Lung (tissue), 11 donors: ENCODE measurements at regions not wholly inside any gene's neighbourhood (a gene's known extent, or its start where the extent isn't known, plus 50 kb on each side); places are given as distances from the start of the nearest gene placed in this dataset.
"Not testable (repeated sequence)": the region's sequence is repeated elsewhere in the genome, so short reads cannot be mapped to it uniquely, and the experiment has no call there.

Experiments used
- ATAC-seq: fragments of 200-7000 bp; cut with Tn5 transposase; one replicate; pipeline ENCODE4 v1.9.1; 2020; ENCODE audit warnings: moderate number of reproducible peaks; ENCODE audit not compliant: insufficient read depth, low FRiP score
- DNase-seq, 3 donors: peaks; one replicate each; pipeline ENCODE4 v3.0.0-alpha.2; 2013 to 2017
- H3K27ac ChIP-seq, 2 donors: one replicate each; pipeline ENCODE4 v1.5.1; 2013; ENCODE audit warnings: mild to moderate bottlenecking in 2 of 2, moderate library complexity in 2 of 2, control low read depth in 1 of 2, inconsistent platforms in 1 of 2, low read depth in 1 of 2, low read length in 1 of 2
- H3K27me3 ChIP-seq, 3 donors: one replicate each; pipeline ENCODE4 v1.5.1; 2013; ENCODE audit warnings: low read length in 2 of 3; ENCODE audit not compliant: control insufficient read depth in 3 of 3, insufficient read depth in 3 of 3
- H3K36me3 ChIP-seq, 4 donors: one replicate each; pipeline ENCODE4 v1.5.1; 2013; ENCODE audit warnings: low read length in 4 of 4, mild to moderate bottlenecking in 1 of 4, moderate library complexity in 1 of 4; ENCODE audit not compliant: control insufficient read depth in 4 of 4, insufficient read depth in 4 of 4
- H3K4me1 ChIP-seq, 5 donors: one replicate each; pipeline ENCODE4 v1.5.1; 2013; ENCODE audit warnings: low read length in 5 of 5, mild to moderate bottlenecking in 2 of 5, moderate library complexity in 1 of 5; ENCODE audit not compliant: control insufficient read depth in 5 of 5, insufficient read depth in 5 of 5
- H3K4me3 ChIP-seq: one replicate; pipeline ENCODE4 v1.5.1; 2013; ENCODE audit warnings: mild to moderate bottlenecking, control low read depth, moderate library complexity
- H3K9ac ChIP-seq, 2 donors: one replicate each; pipeline ENCODE4 v1.5.1; 2013; ENCODE audit warnings: low read length in 2 of 2, control low read depth in 1 of 2; ENCODE audit not compliant: insufficient read depth in 1 of 2
- H3K9me3 ChIP-seq, 4 donors: one replicate each; pipeline ENCODE4 v1.5.1; 2013; ENCODE audit warnings: low read length in 3 of 4, mild to moderate bottlenecking in 1 of 4, moderate library complexity in 1 of 4; ENCODE audit not compliant: control insufficient read depth in 4 of 4, insufficient read depth in 3 of 4
- CTCF ChIP-seq: IDR thresholded peaks from 2 replicates; pipeline ENCODE4 v1.5.1; 2012; ENCODE audit warnings: mild to moderate bottlenecking; ENCODE audit errors: control extremely low read depth, extremely low read depth
- WGBS, 2 donors: extraction: QIAGEN DNeasy Blood & Tissue Kit; methylation state at CpG; one replicate each; pipeline ENCODE4 v1.1.7; 2013; 5-methylcytosine and 5-hydroxymethylcytosine counted together
- donor health status: control.
- donor health status: control.
- donor health status: Bipolar disorder and iron deficiency.
- donor health status: healthy.
- donor health status: DM: yes; HTN: yes; CAD: no.

GRCh38 chr4:155060419-155060818 is 148.0 kb upstream of the NPY2R start:
- DNase-seq, result peak in 2 of 3 donors; percentile 36 to 62

GRCh38 chr4:155060873-155061272 is 147.6 kb upstream of the NPY2R start:
- no peak overlapping the region for H3K9ac ChIP-seq
- 53 to 88% methylated on average over 1 of the region's 1 CpG for WGBS, 2 donors
- TF ChIP-seq CTCF, result no peak
- no peaks in the 10 kb centered on the region for H3K27me3 ChIP-seq
- H3K9me3 ChIP-seq, result no peaks in the 10 kb centered on the region
- no peak overlapping the region for H3K4me3 ChIP-seq
- peaks cover 0 to 7% (median 0%) of the 10 kb centered on the region in 5 donors for H3K4me1 ChIP-seq
- no peak overlapping the region for H3K27ac ChIP-seq
- DNase-seq (no peak), ATAC-seq (no peak)
- no peaks in the 10 kb centered on the region for H3K36me3 ChIP-seq

More at GRCh38 chr4:155060419-155060818, 148.0 kb upstream of the NPY2R start:
- no peak for TF ChIP-seq CTCF
- no peaks in the 10 kb centered on the region for H3K27me3 ChIP-seq
- H3K36me3 ChIP-seq, result no peaks in the 10 kb centered on the region
- H3K27ac ChIP-seq, result no peak overlapping the region
- no peaks in the 10 kb centered on the region for H3K9me3 ChIP-seq
- ATAC-seq, result no peak
- peaks cover 0 to 7% (median 0%) of the 10 kb centered on the region in 5 donors for H3K4me1 ChIP-seq
- no peak overlapping the region for H3K9ac ChIP-seq
- WGBS, 2 donors, result 92 to 94% methylated on average over 2 of the region's 2 CpGs
- H3K4me3 ChIP-seq, result no peak overlapping the region

GRCh38 chr4:155062948-155063347 is 145.5 kb upstream of the NPY2R start:
- DNase-seq (no peak), ATAC-seq (no peak)
- H3K4me1 ChIP-seq, result peaks cover 0 to 7% (median 0%) of the 10 kb centered on the region in 5 donors
- no peaks in the 10 kb centered on the region for H3K9me3 ChIP-seq
- no peak for TF ChIP-seq CTCF
- H3K36me3 ChIP-seq, result no peaks in the 10 kb centered on the region
- H3K27me3 ChIP-seq, result no peaks in the 10 kb centered on the region
- no peak overlapping the region for H3K4me3 ChIP-seq
- no peak overlapping the region for H3K9ac ChIP-seq
- H3K27ac ChIP-seq, result no peak overlapping the region

GRCh38 chr4:155064934-155065333 is 143.5 kb upstream of the NPY2R start:
- not testable (repeated sequence) for H3K27ac ChIP-seq, H3K9me3 ChIP-seq, H3K27me3 ChIP-seq, H3K36me3 ChIP-seq, DNase-seq, H3K9ac ChIP-seq, H3K4me1 ChIP-seq, H3K4me3 ChIP-seq, ATAC-seq
- 90% methylated on average over 7 of the region's 7 CpGs for WGBS, 2 donors
